ENCODE measurements at regions not wholly inside any gene's neighbourhood (a gene's known extent, or its start where the extent isn't known, plus 50 kb on each side); places are given as distances from the start of the nearest gene placed in this dataset.
A peak's percentile ranks its signal among the peaks of the same experiment; 100 is the strongest.
"Not testable (repeated sequence)": the region's sequence is repeated elsewhere in the genome, so short reads cannot be mapped to it uniquely, and the experiment has no call there.

DNA sequence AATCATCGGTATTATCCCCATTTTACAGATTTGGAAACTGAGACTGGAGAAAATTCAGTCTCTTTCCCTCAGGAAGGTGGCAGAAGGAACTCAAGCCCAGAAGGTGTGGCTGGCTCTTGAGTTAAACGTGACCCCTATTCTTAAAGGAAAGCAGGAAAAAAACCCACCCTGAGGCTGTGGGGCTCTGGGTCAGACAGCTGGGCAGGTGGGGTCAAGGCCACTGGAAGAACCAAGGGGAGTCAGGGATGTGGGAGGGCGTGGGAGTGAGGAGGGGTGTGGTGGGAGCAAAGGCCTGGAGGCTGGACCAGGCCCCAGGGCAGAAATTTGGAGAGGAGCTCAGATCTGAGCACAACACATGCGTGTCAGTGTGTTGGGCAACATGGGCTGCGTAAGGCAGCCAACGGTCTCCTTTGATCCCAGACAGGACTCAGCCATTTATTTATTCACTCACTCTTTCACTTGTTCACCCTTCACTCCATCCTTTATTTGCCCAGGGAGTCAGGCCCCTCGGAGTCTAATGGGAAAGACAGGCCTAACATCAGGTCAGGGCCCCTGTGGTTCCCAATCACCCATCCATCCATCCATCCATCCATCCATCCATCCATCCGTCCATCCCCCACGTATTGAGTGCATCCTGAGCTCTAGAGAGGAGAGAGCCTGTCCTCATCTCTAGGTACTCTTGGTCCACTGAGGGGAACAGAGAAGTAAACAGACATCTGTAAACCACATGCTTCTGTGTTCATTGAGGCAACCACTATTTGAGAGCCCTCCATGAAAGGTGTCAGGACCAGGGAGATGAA, 165.0 kb downstream of the VEGFA start:
- no peak for DNase-seq (ENCODE audit: low read depth)

DNA sequence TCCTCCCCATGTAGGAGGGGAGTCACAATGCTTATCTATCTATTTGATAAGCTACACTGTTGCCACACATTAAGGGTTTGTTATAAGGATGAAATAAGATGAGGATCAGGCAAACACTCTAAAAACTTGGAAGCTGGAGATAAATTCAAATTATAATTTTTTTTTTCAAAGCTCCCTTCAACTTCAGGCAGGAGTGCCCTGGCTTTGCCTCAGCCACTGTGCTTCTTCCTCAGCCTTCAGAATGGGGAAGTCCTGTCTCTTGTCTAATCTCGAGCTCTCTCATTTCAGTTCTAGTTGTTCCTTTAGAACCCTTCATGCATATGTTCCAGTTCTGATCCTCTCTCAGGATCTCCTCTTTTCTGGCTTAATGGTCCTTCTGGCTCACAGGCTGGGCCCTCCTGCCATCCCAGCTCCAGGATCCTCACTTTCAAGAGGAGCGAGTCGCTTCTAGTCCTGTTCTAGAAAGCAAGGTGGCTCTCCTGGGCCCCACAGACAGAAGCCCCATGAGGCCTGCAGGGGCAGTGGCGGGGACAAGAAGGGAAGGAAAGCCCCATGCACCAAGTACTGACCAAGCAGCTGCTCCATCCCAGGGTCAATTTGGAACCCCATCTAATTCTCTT, 164.3 kb downstream of the VEGFA start:
- no peak for DNase-seq (ENCODE audit: low read depth)

DNA sequence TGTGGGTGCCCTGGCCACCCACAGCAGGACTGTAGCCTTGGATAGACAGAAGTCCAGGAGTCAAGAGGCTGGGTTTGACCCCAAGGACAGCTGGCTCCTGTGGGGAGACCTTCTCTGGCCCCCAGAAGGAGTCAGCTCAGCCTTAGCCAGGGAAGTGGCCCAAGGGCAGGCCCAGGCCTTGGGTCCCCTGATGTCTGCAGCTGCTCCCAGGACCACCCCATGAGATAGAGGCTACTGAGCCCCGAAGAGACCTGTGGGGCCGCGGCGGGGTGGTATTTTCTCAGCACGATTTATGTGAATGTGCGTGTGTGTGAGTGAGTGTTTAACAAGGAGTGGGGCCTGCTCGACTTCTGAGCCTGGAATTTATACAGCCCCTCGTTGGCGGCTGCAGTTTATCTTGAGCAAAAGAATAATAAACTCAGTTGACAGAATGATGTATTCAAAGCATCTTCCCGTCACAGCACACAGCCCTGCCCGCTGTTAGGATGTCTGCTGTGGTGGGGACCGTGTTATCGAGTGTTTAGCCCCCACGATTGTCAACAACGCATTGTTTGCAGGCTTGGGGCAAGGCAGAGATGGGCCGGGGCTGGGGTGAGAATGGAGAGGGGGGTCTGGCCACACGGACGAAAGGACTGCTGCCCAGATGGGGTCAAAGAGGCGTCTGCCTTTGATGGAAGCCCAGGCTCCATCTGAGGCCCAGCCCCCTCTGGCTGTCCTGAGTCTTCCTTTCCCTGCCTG, 163.3 kb downstream of the VEGFA start:
- DNase-seq (ENCODE audit: low read depth), result no peak

DNA sequence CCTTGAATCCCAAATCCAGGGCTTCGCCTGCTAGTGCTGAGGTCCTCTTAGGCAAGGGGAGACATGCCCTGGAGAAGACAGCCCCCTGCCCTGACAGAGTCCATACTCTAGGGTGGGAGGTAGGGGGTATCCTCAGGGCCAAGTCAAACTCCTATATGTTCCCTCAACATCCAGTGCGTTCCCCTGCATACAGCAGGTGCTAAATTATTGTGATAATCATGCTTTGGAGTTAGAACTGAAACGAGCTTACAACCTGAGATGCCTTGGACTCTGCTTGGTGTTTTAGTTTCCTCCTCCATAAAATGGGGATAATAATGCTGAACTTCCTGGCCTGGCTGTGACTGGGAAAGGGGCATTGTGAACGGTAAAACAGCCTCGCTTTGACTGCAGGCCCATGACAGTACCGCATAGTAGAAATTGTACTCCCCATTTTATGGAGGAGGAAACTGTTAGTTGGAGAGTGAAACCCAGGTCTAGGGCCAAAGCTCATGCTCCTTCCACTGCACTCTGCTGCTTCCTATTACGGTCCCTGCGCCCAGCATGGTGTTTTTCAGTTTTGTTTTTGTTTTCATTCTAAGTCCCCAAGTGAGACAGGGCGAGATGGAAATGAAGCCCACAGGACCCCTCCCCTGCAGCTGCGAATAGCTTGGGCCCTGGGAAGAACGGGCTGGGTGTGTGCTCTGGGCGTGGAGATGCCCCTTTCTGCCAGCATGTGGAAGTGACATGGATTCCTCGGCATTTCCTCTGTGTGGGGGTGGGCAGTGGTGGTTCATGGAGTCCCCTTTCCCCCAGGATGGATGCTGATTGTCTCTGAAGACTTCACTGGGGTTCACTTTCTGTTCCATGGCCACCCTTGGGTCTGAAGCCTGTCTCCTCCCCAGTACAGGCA, 162.5 kb downstream of the VEGFA start:
- no peak for DNase-seq (ENCODE audit: low read depth)

DNA sequence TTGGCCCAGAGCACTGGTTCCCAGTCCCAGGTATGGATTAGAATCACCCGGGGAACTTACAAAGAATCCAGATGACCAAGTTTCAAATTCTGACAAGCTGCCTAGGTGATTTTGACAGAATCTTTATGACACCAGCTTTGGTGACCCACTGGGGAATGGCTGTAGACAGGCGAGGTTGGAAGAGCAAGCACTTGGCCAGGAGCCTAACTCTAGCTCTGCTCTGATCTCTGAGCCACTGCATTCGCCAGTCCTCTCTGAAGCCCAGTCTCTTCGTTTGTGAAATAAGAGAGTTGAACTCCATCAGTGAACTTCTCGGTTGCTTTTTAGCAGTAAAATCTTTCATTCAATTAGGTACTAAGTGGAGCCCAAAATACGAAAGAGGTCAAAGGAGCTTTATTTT, 161.2 kb downstream of the VEGFA start:
- DNase-seq (ENCODE audit: low read depth), result no peak

DNA sequence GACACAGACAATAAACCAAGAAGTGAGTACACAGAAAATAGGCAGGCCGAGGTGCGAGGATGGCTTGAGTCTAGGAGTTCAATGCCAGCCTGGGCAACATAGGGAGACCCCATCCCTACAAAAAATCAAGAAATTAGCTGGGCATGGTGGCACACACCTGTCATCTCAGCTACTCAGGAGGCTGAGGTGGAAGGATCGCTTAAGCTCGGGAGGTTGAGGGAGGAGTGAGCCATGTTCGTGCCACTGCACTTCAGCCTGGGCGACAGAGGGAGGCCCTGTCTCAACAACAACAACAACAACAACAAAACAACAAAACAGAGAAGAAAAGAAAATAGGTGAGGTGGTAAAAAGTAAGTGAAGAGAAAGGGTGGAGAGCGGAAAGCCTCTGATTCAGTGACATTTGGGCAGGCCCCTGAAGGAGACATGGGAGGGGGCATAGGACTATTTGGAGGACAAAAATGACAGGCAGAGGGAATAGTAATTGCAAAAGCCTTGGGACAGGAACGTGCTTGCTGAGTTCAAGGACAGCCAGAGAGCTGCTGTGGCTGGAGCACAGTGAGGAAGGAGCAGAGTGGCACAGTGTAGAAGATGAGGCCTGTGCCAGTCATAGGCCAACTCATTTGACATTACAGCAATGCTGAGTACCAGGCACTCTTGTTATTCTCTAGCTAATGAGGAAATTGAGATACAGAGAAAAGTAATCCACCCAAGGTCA, 160.6 kb downstream of the VEGFA start:
- DNase-seq (ENCODE audit: low read depth), result no peak

DNA sequence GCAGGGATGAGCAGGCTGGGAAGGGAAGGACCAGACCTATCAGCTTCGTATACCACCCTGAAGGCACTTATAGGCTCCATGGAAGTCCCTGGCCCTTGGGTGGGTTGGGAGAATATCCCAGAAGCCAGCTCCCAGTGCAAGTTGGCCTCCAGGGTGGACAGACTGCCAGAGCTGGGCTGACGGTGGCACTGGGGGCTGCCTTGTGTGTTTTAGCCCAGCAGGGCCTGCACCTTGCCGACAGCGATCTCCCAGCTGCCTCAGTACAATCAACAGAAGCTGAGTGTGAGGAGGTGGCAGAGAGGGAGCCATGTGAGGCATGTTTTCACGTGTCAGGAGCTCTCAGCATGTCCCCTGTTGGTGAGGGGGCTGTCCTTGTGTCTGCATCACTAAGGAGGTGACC, 159.5 kb downstream of the VEGFA start:
- DNase-seq (ENCODE audit: low read depth), result no peak

DNA sequence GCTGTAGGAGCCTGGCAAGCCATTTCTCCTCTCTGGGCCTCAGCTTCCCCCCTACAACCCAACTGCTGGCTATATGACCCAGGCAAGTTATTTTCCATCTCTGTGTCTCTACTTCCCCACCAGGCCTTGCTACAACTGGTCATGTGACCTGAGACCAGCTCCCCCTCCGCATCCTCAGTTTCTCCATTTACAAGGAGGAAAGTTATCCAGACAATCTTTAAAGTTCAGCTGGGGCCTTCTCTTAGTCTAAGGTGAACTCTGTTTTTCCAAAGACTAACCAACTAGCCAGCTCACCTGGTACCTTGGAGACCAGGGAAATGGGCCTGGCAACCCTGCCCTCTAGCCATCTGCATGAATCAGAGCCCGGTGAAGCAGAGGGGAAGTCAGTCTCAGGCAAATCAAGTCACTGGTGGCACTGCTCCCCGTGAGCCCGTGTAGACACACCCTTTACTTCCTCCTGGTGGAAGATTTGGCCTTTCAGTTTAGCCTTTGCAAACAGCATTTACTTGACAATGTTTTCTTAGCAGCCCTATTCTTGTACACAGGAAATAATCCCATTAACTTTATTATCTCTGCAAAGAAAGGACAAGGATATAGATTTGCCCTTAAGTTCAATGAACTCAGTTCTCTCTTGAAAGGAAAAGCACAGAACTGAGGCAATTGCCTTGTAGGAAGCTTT, 157.7 kb downstream of the VEGFA start:
- DNase-seq (ENCODE audit: low read depth), result no peak

DNA sequence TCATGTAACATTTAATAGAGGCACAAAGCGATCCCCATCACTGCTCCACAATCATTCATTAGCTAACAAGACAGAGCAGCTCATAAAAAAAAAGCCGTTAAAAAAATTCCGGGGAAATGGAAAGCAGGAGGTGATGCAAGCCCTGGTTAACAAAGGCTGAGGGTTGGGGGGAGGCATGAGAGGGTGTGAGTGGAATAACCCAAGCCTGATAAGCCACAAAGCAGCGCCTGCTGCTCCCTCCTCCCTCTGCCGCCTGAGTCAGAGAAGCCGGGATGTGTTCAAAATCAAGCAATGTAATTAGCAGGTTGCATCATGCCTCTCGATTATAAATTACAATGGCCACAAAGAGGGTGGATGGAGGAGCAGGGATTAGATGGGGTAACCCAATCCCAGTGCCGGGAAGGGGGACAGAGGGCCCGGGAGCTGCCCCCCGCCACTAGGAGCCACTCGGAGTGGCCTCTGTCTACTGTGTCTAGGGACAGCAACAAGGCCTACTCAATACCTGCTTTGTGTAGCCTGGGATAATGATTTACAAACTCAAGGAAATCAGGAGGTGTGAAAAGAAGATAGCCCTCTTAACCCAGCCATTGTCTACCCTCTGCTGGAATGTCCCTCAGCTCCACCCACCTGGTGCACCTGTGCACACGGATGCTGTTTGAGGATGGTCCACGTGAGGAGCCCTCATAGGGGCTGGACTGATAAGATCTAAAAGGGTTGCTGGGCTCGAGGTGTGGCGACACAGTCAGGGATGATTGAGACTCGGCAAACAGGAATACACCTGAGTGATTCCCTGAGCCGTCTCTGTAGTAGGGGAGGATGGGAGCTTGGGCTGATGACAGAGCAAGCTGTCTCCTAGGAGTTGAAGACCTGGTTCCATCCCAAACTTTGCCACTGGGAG, 156.9 kb downstream of the VEGFA start:
- DNase-seq (ENCODE audit: low read depth), result no peak

DNA sequence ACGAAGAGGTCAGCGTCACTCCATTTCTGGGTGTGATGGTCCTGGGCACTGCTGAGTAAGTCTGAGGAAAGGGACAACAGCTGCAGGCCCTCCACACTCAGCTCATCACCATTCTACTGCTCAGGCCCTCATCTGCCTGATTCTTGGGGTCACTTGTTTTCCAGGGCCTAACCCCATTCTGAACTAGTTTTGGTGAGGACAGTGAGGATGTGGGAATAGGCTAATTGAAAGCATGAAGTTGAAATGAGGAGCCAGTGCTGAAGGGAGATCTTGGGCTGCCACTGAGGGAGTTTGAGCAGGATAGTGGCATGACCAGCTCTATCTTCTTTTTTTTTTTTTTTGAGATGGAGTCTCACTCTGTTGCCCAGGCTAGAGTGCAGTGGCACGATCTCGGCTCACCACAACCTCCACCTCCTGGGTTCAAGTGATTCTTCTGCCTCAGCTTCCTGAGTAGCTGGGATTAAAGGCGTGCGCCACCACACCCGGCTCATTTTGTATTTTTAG, 155.7 kb downstream of the VEGFA start:
- not testable (repeated sequence) for DNase-seq (ENCODE audit: low read depth)

DNA sequence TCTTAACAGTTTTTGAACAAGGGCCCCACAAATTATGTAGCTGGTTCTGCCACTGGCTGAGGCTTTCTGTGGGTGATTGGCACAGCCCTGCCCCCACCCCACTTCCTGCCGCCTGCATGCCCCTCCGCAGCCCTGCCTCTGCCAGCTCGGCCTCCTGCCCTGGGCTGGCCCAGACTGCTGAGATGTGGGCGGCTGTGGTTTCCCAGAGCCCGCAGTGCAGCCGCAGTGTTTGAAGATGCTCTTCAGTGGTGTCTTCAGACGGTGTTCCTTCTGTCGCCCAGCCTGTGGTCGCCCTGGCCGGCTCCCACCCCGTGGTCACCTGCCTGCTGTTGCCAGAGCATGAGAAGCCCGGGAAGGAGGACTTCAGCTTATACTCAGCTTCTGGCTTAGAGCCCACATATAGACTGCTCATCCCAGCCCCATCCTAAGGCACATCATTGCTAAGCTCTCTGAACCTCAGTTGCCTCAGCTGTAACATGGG, 154.3 kb downstream of the VEGFA start:
- peak; percentile 34 for DNase-seq (ENCODE audit: low read depth)

DNA sequence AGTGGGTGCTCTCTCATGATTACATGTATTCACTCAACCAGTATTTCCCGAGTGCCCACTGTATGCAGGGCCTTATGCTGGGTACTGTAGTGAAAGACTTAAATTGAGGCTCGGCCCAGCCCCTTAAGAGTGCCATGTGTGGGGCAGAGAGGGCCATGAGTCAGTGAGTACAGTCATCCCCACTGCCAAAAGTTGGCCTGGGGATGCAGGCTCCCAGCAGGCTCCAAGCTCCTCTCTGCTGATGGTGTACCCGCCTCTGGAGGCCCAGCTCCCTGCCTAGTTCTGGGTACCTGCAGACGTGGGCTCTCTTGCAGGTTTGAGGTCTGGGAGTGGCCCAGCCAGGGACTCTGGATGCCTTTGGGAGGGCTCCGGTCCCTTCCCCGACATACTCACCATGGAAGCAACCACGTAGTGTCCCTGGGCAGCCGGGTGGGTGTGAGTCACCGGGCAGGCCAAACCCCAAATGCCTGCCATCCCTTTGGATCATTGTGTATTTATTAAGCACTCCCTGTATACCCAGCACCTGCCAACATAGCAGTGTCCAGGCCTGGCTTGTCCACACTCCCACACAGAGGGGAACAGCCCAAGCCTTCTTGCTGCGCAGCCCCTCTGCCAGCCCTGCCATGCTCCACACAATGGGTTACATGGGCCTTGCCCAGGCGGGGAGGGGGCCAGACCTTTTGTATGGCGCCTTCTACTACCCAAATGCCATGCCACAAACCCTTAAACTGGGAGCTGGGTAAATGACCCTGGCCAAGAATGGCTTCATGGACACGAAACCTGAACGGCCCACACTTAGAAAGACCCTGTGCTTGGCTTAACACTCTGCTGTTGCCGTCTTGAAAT, 153.6 kb downstream of the VEGFA start:
- DNase-seq (ENCODE audit: low read depth), result no peak

DNA sequence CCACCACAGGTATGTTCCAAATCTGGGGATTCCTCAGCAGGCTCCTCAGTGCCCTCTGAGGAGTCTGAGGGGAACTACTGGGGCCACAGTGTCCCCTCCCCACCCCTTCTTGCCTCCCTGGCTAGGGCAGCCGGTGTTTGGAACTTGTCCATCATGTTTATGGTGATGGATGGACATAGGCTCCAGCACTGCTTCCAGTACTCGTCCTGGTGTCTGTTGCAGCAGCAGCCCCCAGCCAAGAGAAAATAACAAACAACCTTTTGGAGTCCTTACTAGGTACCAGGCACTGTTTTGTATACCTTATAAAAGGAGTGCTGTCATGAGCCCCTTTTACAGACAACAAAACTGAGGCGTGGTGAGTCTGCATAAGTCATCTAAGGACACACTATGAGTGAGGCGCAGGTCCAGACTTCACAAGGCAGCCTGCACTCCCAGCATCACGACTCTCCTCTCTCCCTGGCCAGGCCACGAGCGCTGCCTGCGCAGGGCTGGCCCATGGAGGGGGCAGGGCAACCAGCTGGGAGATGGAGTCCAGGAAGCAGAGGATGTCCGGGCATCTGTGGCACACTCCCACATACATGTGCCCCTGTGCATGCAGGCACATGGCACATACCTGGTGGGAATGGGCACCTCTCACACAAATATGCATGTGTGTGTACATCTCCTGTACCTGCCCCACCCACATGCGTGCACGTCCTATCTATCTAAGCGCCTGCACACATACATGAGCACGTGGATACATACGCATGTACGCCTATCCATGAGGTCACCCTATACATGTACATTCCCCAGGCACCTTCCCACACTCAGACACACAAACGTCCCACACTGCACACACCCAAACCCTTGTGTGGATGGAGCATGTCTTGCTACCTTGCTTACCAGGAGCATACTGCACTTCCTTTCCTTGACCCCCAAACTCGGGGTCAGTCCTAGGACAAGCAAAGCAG, 152.7 kb downstream of the VEGFA start:
- no peak for DNase-seq (ENCODE audit: low read depth)

DNA sequence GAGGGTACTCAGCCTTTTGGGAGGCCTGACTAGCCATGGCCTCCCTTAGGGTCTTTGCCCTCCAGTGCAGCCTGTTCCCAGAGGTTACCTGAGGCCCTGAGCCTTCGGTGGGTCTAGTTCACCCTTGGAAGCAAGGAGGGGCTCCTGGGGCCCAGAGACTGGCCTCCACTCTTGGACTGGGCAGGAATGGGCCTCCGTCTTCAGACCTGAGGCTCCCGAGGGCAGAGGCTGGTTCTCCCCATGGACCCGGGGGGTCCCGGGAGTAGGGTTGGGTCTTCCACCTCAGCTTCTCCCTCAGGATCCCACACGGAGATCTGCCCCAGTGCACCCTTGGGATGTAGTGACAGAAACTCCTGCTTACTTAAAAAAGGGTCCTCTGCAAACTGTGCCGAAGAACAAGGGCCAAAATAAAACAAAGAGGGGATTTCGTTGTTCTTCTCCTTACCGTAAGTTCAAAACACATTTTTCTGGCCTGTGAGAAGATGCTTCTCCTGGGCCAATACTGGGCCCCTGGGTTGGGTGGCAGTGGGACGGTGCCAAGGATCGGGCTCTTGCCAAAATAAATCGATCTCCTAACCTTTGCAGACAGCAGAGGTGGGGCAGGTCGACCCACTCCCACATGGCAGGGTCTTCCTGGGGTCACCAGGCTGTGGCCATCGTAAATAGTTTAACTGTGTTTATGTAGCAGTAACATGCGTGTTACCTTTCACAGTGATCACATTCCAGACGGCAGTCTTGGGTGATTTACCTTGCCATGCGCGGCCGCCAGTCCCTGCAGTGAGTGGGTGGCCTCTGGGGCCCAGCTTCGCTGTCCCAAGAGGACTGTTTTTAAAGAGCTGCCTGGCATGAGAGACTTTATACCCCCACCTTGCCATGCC, 151.8 kb downstream of the VEGFA start:
- DNase-seq (ENCODE audit: low read depth), result no peak

DNA sequence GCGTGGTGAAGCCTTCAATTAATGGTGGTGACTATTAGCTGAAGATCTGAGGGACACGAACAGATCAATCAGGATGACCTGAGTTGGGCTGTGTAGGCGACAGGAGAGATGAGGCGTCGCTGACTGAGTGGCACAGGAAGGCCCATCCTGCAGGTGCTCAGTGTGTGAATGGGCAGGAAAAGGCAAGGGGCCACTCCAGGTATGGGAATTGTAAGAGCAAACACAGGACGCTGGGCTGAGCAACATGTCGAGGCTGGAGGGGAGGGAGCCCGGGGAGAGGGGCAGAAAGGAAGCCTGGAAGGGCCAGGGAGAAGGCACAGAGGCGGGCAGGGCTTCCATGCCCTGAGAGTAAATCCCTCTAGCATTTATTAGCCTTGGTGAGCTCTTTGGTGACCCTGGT, 151.0 kb downstream of the VEGFA start:
- DNase-seq (ENCODE audit: low read depth), result no peak

DNA sequence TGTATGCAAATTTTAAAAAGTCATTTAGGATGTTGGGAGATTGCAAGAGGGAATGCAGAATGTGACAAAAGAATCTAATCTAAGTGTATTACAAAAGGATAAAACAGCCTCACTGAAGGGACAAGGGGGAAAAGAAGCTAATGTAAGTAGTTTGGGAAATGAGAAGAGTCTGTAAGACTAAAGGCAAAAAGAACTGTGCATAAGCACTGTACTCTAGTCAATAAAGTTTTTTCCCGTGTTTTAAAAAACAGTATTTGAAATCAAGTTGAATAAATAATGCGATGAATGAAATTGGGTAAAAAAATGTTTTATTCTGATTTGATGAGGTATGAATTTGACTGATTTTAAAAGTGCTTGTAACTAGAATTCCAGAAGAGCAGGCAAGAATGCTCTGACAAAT, 149.8 kb downstream of the VEGFA start:
- DNase-seq (ENCODE audit: low read depth), result no peak

All from stimulated activated CD8-positive, alpha-beta memory T cell treated with anti-CD3 and anti-CD28 coated beads, Interleukin-12 subunit alpha, Interleukin-12 subunit beta, amount 100 ng/mL, for 4 hours (primary cell).